ENCODE measurements at regions not wholly inside any gene's neighbourhood (a gene's known extent, or its start where the extent isn't known, plus 50 kb on each side); places are given as distances from the start of the nearest gene placed in this dataset.

GRCh38 chr4:164408831-164409230 lies 345.1 kb upstream of the SMIM31 start:
- no peak for TF ChIP-seq CTCF (conservative IDR thresholded peaks at IDR 0.05; ENCODE audit: control insufficient read depth, insufficient read depth, low read depth, low read length)
- no peak overlapping the region for H3K4me3 ChIP-seq (ENCODE audit: control insufficient read depth, low read depth, low read length)
- DNase-seq (ENCODE audit: low read depth) = no peak

- no peak overlapping the region for H3K4me3 ChIP-seq (ENCODE audit: control insufficient read depth, low read depth, low read length)
These were observed 343.5 kb upstream of the SMIM31 start for GRCh38 chr4:164410401-164410800.

GRCh38 chr4:164412246-164412645 lies 341.7 kb upstream of the SMIM31 start:
- TF ChIP-seq CTCF (conservative IDR thresholded peaks at IDR 0.05; ENCODE audit: control insufficient read depth, insufficient read depth, low read depth, low read length) = no peak
- H3K4me3 ChIP-seq (ENCODE audit: control insufficient read depth, low read depth, low read length) = no peak overlapping the region
- DNase-seq (ENCODE audit: low read depth) = no peak

More at GRCh38 chr4:164410401-164410800, 343.5 kb upstream of the SMIM31 start:
- no peak for TF ChIP-seq CTCF (conservative IDR thresholded peaks at IDR 0.05; ENCODE audit: control insufficient read depth, insufficient read depth, low read depth, low read length)
- no peak for DNase-seq (ENCODE audit: low read depth)

- TF ChIP-seq CTCF (conservative IDR thresholded peaks at IDR 0.05; ENCODE audit: control insufficient read depth, insufficient read depth, low read depth, low read length) = no peak
- DNase-seq (ENCODE audit: low read depth) = no peak
- no peak overlapping the region for H3K4me3 ChIP-seq (ENCODE audit: control insufficient read depth, low read depth, low read length)
These were observed 340.2 kb upstream of the SMIM31 start for GRCh38 chr4:164413743-164414142.

GRCh38 chr4:164423819-164424218 lies 330.1 kb upstream of the SMIM31 start:
- no peak for TF ChIP-seq CTCF (conservative IDR thresholded peaks at IDR 0.05; ENCODE audit: control insufficient read depth, insufficient read depth, low read depth, low read length)

GRCh38 chr4:164424846-164425245 lies 329.1 kb upstream of the SMIM31 start:
- H3K4me3 ChIP-seq (ENCODE audit: control insufficient read depth, low read depth, low read length) = no peak overlapping the region
- no peak for TF ChIP-seq CTCF (conservative IDR thresholded peaks at IDR 0.05; ENCODE audit: control insufficient read depth, insufficient read depth, low read depth, low read length)
- no peak for DNase-seq (ENCODE audit: low read depth)

More at GRCh38 chr4:164423819-164424218, 330.1 kb upstream of the SMIM31 start:
- no peak for DNase-seq (ENCODE audit: low read depth)
- H3K4me3 ChIP-seq (ENCODE audit: control insufficient read depth, low read depth, low read length) = no peak overlapping the region

GRCh38 chr4:164428561-164428960 lies 325.4 kb upstream of the SMIM31 start:
- no peak for TF ChIP-seq CTCF (conservative IDR thresholded peaks at IDR 0.05; ENCODE audit: control insufficient read depth, insufficient read depth, low read depth, low read length)
- no peak for DNase-seq (ENCODE audit: low read depth)
- H3K4me3 ChIP-seq (ENCODE audit: control insufficient read depth, low read depth, low read length) = no peak overlapping the region

All from fibroblast of mammary gland (primary cell).